ENCODE measurements at regions not wholly inside any gene's neighbourhood (a gene's known extent, or its start where the extent isn't known, plus 50 kb on each side); places are given as distances from the start of the nearest gene placed in this dataset.

- no peak for TF ChIP-seq ZNF512 (CRISPR knock-in tag; IDR thresholded peaks at IDR 0.05; ENCODE audit: borderline replicate concordance)
- TF ChIP-seq CREM (CRISPR knock-in tag; IDR thresholded peaks at IDR 0.05), result no peak
- TF ChIP-seq MXD4 (CRISPR knock-in tag; IDR thresholded peaks at IDR 0.05; ENCODE audit: borderline replicate concordance), result no peak
- no peak for TF ChIP-seq CREB1 (CRISPR knock-in tag; IDR thresholded peaks at IDR 0.05)
- no peak for TF ChIP-seq JAZF1 (CRISPR knock-in tag; IDR thresholded peaks at IDR 0.05)
- TF ChIP-seq PREB (CRISPR knock-in tag; IDR thresholded peaks at IDR 0.05; ENCODE audit: borderline replicate concordance), result no peak
- TF ChIP-seq ATF6 (CRISPR knock-in tag; IDR thresholded peaks at IDR 0.05), result no peak
- TF ChIP-seq HMGXB4 (CRISPR knock-in tag; IDR thresholded peaks at IDR 0.05), result no peak
- TF ChIP-seq ZNF396 (CRISPR knock-in tag; IDR thresholded peaks at IDR 0.05; ENCODE audit: borderline replicate concordance), result no peak
- TF ChIP-seq ZNF317 (CRISPR knock-in tag; IDR thresholded peaks at IDR 0.05; ENCODE audit: borderline replicate concordance, low read depth), result no peak
- TF ChIP-seq ERG (CRISPR knock-in tag; IDR thresholded peaks at IDR 0.05), result no peak
- TF ChIP-seq NFE2L1 (CRISPR knock-in tag; IDR thresholded peaks at IDR 0.05), result no peak
- TF ChIP-seq PRRX2 (CRISPR knock-in tag; IDR thresholded peaks at IDR 0.05), result no peak
- no peak for TF ChIP-seq ZBTB21 (CRISPR knock-in tag; IDR thresholded peaks at IDR 0.05; ENCODE audit: borderline replicate concordance)
These were observed 142.9 kb downstream of the FASLG start (continued) for GRCh38 chr1:172801771-172802322.

- H3K4me1 Mint-ChIP-seq, result no peaks in the 10 kb centered on the region
- H3K9me3 Mint-ChIP-seq, result peaks cover 33% of the 10 kb centered on the region
- ChIA-PET POLR2A (no interaction called here), CTCF (no interaction called here)
- TF ChIP-seq ZNF317 (CRISPR knock-in tag; IDR thresholded peaks at IDR 0.05; ENCODE audit: borderline replicate concordance, low read depth), result no peak
- no peak for TF ChIP-seq ZNF512 (CRISPR knock-in tag; IDR thresholded peaks at IDR 0.05; ENCODE audit: borderline replicate concordance)
- TF ChIP-seq CDX4 (CRISPR knock-in tag; IDR thresholded peaks at IDR 0.05; ENCODE audit: borderline replicate concordance), result no peak
- TF ChIP-seq RORB (CRISPR knock-in tag; IDR thresholded peaks at IDR 0.05), result no peak
- TF ChIP-seq PRRX2 (CRISPR knock-in tag; IDR thresholded peaks at IDR 0.05), result no peak
- no peak for TF ChIP-seq JAZF1 (CRISPR knock-in tag; IDR thresholded peaks at IDR 0.05)
- TF ChIP-seq GTF2I (CRISPR knock-in tag; conservative IDR thresholded peaks at IDR 0.05), result no peak
- H3K36me3 Mint-ChIP-seq, result peaks cover 21% of the 10 kb centered on the region
- DNase-seq (ENCODE audit: low spot score) (no peak), ATAC-seq (no peak)
- peaks cover 2% of the 10 kb centered on the region for H3K27me3 Mint-ChIP-seq (ENCODE audit: low read depth)
- no peak overlapping the region for H3K4me3 Mint-ChIP-seq
- H3K27ac Mint-ChIP-seq, result no peak overlapping the region
These were observed 150.8 kb downstream of the FASLG start for GRCh38 chr1:172809750-172810149.
